Stimulated activated CD4-positive, alpha-beta T cell treated with anti-CD3 and anti-CD28 coated beads, Interleukin-2, amount 100 ng/mL, for 48 hours (primary cell): ENCODE measurements at regions not wholly inside any gene's neighbourhood (a gene's known extent, or its start where the extent isn't known, plus 50 kb on each side); places are given as distances from the start of the nearest gene placed in this dataset.
"Not testable (repeated sequence)": the region's sequence is repeated elsewhere in the genome, so short reads cannot be mapped to it uniquely, and the experiment has no call there.

Experiments
- DNase-seq, 2 donors: peaks; one replicate each; pipeline ENCODE4 v3.0.0-alpha.2; 2020

- DNase-seq: no peak
Observed at GRCh38 chr12:63508543-63508942, 159.8 kb downstream of the DPY19L2 start.

- no peak for DNase-seq
Observed at GRCh38 chr12:63499567-63499966, 168.7 kb downstream of the DPY19L2 start.

GRCh38 chr12:63498239-63498638 is 170.1 kb downstream of the DPY19L2 start:
- DNase-seq: no peak

GRCh38 chr12:63496654-63497053 is 171.6 kb downstream of the DPY19L2 start:
- DNase-seq: no peak

GRCh38 chr12:63495974-63496373 is 172.3 kb downstream of the DPY19L2 start:
- no peak for DNase-seq

- DNase-seq: not testable (repeated sequence)
Observed at GRCh38 chr12:63493357-63493756, 174.9 kb downstream of the DPY19L2 start.

- DNase-seq: no peak
Observed at GRCh38 chr12:63480186-63480585, 188.1 kb downstream of the DPY19L2 start.

GRCh38 chr12:63470161-63470560 is 198.1 kb downstream of the DPY19L2 start:
- DNase-seq: no peak

GRCh38 chr12:63467951-63468350 is 200.3 kb downstream of the DPY19L2 start:
- no peak for DNase-seq

GRCh38 chr12:63457857-63458256 is 210.4 kb downstream of the DPY19L2 start:
- no peak for DNase-seq

GRCh38 chr12:63457428-63457827 is 210.9 kb downstream of the DPY19L2 start:
- no peak for DNase-seq

GRCh38 chr12:63450816-63451215 is 217.5 kb downstream of the DPY19L2 start:
- no peak for DNase-seq

- DNase-seq: no peak
Observed at GRCh38 chr12:63450334-63450733, 218.0 kb downstream of the DPY19L2 start.

- DNase-seq: no peak
Observed at GRCh38 chr12:63445224-63445880, 222.9 kb downstream of the DPY19L2 start.

GRCh38 chr12:63440048-63440447 is 228.2 kb downstream of the DPY19L2 start:
- no peak for DNase-seq

GRCh38 chr12:63434384-63434783 is 233.9 kb downstream of the DPY19L2 start:
- not testable (repeated sequence) for DNase-seq

- not testable (repeated sequence) for DNase-seq
Observed at GRCh38 chr12:63427969-63428368, 240.3 kb downstream of the DPY19L2 start.

- not testable (repeated sequence) for DNase-seq
Observed at GRCh38 chr12:63427029-63427428, 241.3 kb downstream of the DPY19L2 start.

GRCh38 chr12:63424671-63425070 is 243.6 kb downstream of the DPY19L2 start:
- DNase-seq: no peak

GRCh38 chr12:63423839-63424238 is 244.5 kb downstream of the DPY19L2 start:
- no peak for DNase-seq

GRCh38 chr12:63420206-63420644 is 248.1 kb downstream of the DPY19L2 start:
- DNase-seq: peak; percentile 30 to 31

GRCh38 chr12:63419154-63419553 is 249.1 kb downstream of the DPY19L2 start:
- no peak for DNase-seq

- no peak for DNase-seq
Observed at GRCh38 chr12:63416788-63417187, 251.5 kb downstream of the DPY19L2 start.

GRCh38 chr12:63415357-63415756 is 252.9 kb downstream of the DPY19L2 start:
- DNase-seq: no peak

- DNase-seq: no peak
Observed at GRCh38 chr12:63410197-63410596, 258.1 kb downstream of the DPY19L2 start.
